Astrocyte (in vitro differentiated cells and primary cell): ENCODE measurements at regions not wholly inside any gene's neighbourhood (a gene's known extent, or its start where the extent isn't known, plus 50 kb on each side); places are given as distances from the start of the nearest gene placed in this dataset.

Experiments
- DNase-seq: peaks from one replicate; pipeline ENCODE4 v3.0.0-alpha.2; 2010; ENCODE audit warnings: low read depth
- FAIRE-seq: peaks from 2 replicates; lab custom pipeline; 2011; peaks lifted over from hg19 to GRCh38; lab: Jason Lieb, UNC
- H2AFZ ChIP-seq: 2 replicates; pipeline ENCODE4 v1.6.0; 2012; ENCODE audit warnings: low read depth, low read length, inconsistent platforms
- H3K27ac ChIP-seq: 2 replicates; pipeline ENCODE4 v1.5.1; 2011; ENCODE audit warnings: low read depth, low read length, inconsistent platforms
- H3K27me3 ChIP-seq: 2 replicates; pipeline ENCODE4 v1.6.0; 2011; ENCODE audit warnings: low read length, inconsistent platforms; ENCODE audit not compliant: insufficient read depth
- H3K36me3 ChIP-seq: 2 replicates; pipeline ENCODE4 v1.5.1; 2011; ENCODE audit warnings: low read length, inconsistent platforms; ENCODE audit not compliant: insufficient read depth
- H3K4me1 ChIP-seq: 2 replicates; pipeline ENCODE4 v1.5.1; 2011; ENCODE audit warnings: low read length, inconsistent platforms; ENCODE audit not compliant: insufficient read depth
- H3K4me2 ChIP-seq: 2 replicates; pipeline ENCODE4 v1.6.0; 2012; ENCODE audit warnings: low read length, inconsistent platforms
- H3K4me3 ChIP-seq: 2 replicates; pipeline ENCODE4 v1.5.1; 2011; ENCODE audit warnings: low read depth, mild to moderate bottlenecking, low read length, inconsistent platforms; ENCODE audit not compliant: insufficient read depth
- H3K79me2 ChIP-seq: 2 replicates; pipeline ENCODE4 v1.6.0; 2012; ENCODE audit warnings: mild to moderate bottlenecking, low read length, inconsistent platforms; ENCODE audit not compliant: insufficient read depth
- H3K9ac ChIP-seq: 2 replicates; pipeline ENCODE4 v1.6.0; 2012; ENCODE audit warnings: mild to moderate bottlenecking, low read length, inconsistent platforms
- H3K9me3 ChIP-seq: 2 replicates; pipeline ENCODE4 v1.5.1; 2012; ENCODE audit warnings: low read depth, mild to moderate bottlenecking, low read length, inconsistent platforms; ENCODE audit not compliant: insufficient read depth
- H4K20me1 ChIP-seq: 2 replicates; pipeline ENCODE4 v1.6.0; 2012; ENCODE audit warnings: low read length, inconsistent platforms; ENCODE audit not compliant: insufficient read depth
- H3K27ac Mint-ChIP-seq: one replicate; pipeline ENCODE4 v1.8.0; 2021; ENCODE audit warnings: mild to moderate bottlenecking, mixed read lengths; ENCODE audit not compliant: unreplicated experiment
- H3K27me3 Mint-ChIP-seq: one replicate; pipeline ENCODE4 v1.8.0; 2021; ENCODE audit warnings: low read depth, mixed read lengths; ENCODE audit not compliant: unreplicated experiment
- H3K36me3 Mint-ChIP-seq: one replicate; pipeline ENCODE4 v1.8.0; 2021; ENCODE audit warnings: low read depth, mixed read lengths; ENCODE audit not compliant: unreplicated experiment
- H3K4me1 Mint-ChIP-seq: one replicate; pipeline ENCODE4 v1.8.0; 2021; ENCODE audit warnings: low read depth, mixed read lengths; ENCODE audit not compliant: unreplicated experiment
- H3K4me3 Mint-ChIP-seq: one replicate; pipeline ENCODE4 v1.8.0; 2021; ENCODE audit warnings: mild to moderate bottlenecking, moderate library complexity, mixed read lengths; ENCODE audit not compliant: unreplicated experiment
- H3K9me3 Mint-ChIP-seq: one replicate; pipeline ENCODE4 v1.8.0; 2021; ENCODE audit warnings: mild to moderate bottlenecking, mixed read lengths; ENCODE audit not compliant: unreplicated experiment
- CTCF ChIP-seq: IDR thresholded peaks from 2 replicates; pipeline ENCODE4 v1.5.1; 2011; ENCODE audit warnings: low read depth, mild to moderate bottlenecking, inconsistent platforms, low read length, moderate library complexity; ENCODE audit not compliant: insufficient read depth
- EZH2 ChIP-seq: IDR thresholded peaks from 2 replicates; pipeline ENCODE4 v1.6.1; 2012; ENCODE audit warnings: mild to moderate bottlenecking, low read length, inconsistent platforms; ENCODE audit not compliant: insufficient read depth

- H3K4me2 ChIP-seq, result no peak overlapping the region
- H3K36me3 ChIP-seq, result no peaks in the 10 kb centered on the region
- no peak for DNase-seq
- peaks cover 2% of the 10 kb centered on the region for H3K9me3 ChIP-seq
- no peaks in the 10 kb centered on the region for H3K36me3 Mint-ChIP-seq
- H3K9me3 Mint-ChIP-seq, result no peaks in the 10 kb centered on the region
- H4K20me1 ChIP-seq, result no peaks in the 10 kb centered on the region
- H3K9ac ChIP-seq, result no peak overlapping the region
- no peaks in the 10 kb centered on the region for H3K27me3 ChIP-seq
- H3K27me3 Mint-ChIP-seq, result no peaks in the 10 kb centered on the region
- no peak overlapping the region for H3K27ac Mint-ChIP-seq
- no peak overlapping the region for H3K4me3 Mint-ChIP-seq
- no peaks in the 10 kb centered on the region for H3K4me1 ChIP-seq
- H3K4me1 Mint-ChIP-seq, result peaks cover 3% of the 10 kb centered on the region
- FAIRE-seq, result no peak
- TF ChIP-seq CTCF (no peak), EZH2 (no peak)
- no peak overlapping the region for H3K4me3 ChIP-seq
- no peaks in the 10 kb centered on the region for H3K79me2 ChIP-seq
- H2AFZ ChIP-seq, result no peak overlapping the region
- H3K27ac ChIP-seq, result no peak overlapping the region
These were observed 166.9 kb upstream of the ROBO2 start for GRCh38 chr3:76872999-76873398.

- no peak overlapping the region for H3K4me2 ChIP-seq
- H3K4me1 ChIP-seq, result no peaks in the 10 kb centered on the region
- H3K4me1 Mint-ChIP-seq, result peaks cover 3% of the 10 kb centered on the region
- H3K36me3 Mint-ChIP-seq, result no peaks in the 10 kb centered on the region
- H3K27me3 ChIP-seq, result no peaks in the 10 kb centered on the region
- H3K36me3 ChIP-seq, result no peaks in the 10 kb centered on the region
- TF ChIP-seq EZH2 (no peak), CTCF (no peak)
- DNase-seq (no peak), FAIRE-seq (no peak)
- no peaks in the 10 kb centered on the region for H4K20me1 ChIP-seq
- H3K79me2 ChIP-seq, result no peaks in the 10 kb centered on the region
- no peak overlapping the region for H3K27ac ChIP-seq
- no peak overlapping the region for H3K4me3 ChIP-seq
- H2AFZ ChIP-seq, result no peak overlapping the region
- H3K9me3 Mint-ChIP-seq, result no peaks in the 10 kb centered on the region
- no peak overlapping the region for H3K4me3 Mint-ChIP-seq
- H3K9ac ChIP-seq, result no peak overlapping the region
- H3K27ac Mint-ChIP-seq, result no peak overlapping the region
- H3K27me3 Mint-ChIP-seq, result no peaks in the 10 kb centered on the region
- H3K9me3 ChIP-seq, result peaks cover 2% of the 10 kb centered on the region
These were observed 166.2 kb upstream of the ROBO2 start for GRCh38 chr3:76873532-76874242.

GRCh38 chr3:76879959-76880358, 159.9 kb upstream of the ROBO2 start:
- Histone ChIP-seq H3K4me1 (no peaks in the 10 kb centered on the region), H3K27me3 (no peaks in the 10 kb centered on the region), H3K36me3 (no peaks in the 10 kb centered on the region), H2AFZ (no peak overlapping the region), H3K4me2 (no peak overlapping the region), H3K27ac (no peak overlapping the region), H3K9ac (no peak overlapping the region), H3K4me3 (no peak overlapping the region), H4K20me1 (no peaks in the 10 kb centered on the region), H3K79me2 (no peaks in the 10 kb centered on the region), H3K9me3 (no peaks in the 10 kb centered on the region)
- H3K4me3 Mint-ChIP-seq, result no peak overlapping the region
- no peaks in the 10 kb centered on the region for H3K36me3 Mint-ChIP-seq
- TF ChIP-seq EZH2, result no peak
- no peak for TF ChIP-seq CTCF
- no peak for FAIRE-seq
- H3K4me1 Mint-ChIP-seq, result no peaks in the 10 kb centered on the region
- H3K27me3 Mint-ChIP-seq, result no peaks in the 10 kb centered on the region
- no peak overlapping the region for H3K27ac Mint-ChIP-seq
- no peaks in the 10 kb centered on the region for H3K9me3 Mint-ChIP-seq
- DNase-seq, result no peak
